HG02759 (cell line): ENCODE measurements at regions not wholly inside any gene's neighbourhood (a gene's known extent, or its start where the extent isn't known, plus 50 kb on each side); places are given as distances from the start of the nearest gene placed in this dataset.

ENCODE experiments used
- ATAC-seq: cut with Tn5 transposase; IDR thresholded peaks from one replicate; pipeline ENCODE4 v1.9.1; 2021; ENCODE audit warnings: mild to moderate bottlenecking, moderate library complexity; ENCODE audit not compliant: unreplicated experiment

DNA sequence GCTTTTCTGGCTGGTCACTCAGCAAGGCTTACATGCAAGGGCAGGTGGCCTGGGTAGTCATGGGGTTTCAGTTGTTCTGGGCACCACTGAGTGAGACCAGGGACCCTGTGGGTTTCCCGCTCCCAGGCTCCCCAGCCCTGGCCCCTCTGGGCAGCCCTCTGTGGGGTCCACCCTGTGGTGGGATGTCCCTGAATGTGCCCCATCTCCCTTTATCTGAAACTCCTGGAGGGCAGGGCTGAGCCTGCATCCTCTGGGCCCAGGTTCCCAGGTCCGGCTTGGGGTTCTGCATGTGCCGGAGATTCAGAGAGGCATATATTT lies 1041.0 kb downstream of the BRD1 start:
- ATAC-seq: no peak

DNA sequence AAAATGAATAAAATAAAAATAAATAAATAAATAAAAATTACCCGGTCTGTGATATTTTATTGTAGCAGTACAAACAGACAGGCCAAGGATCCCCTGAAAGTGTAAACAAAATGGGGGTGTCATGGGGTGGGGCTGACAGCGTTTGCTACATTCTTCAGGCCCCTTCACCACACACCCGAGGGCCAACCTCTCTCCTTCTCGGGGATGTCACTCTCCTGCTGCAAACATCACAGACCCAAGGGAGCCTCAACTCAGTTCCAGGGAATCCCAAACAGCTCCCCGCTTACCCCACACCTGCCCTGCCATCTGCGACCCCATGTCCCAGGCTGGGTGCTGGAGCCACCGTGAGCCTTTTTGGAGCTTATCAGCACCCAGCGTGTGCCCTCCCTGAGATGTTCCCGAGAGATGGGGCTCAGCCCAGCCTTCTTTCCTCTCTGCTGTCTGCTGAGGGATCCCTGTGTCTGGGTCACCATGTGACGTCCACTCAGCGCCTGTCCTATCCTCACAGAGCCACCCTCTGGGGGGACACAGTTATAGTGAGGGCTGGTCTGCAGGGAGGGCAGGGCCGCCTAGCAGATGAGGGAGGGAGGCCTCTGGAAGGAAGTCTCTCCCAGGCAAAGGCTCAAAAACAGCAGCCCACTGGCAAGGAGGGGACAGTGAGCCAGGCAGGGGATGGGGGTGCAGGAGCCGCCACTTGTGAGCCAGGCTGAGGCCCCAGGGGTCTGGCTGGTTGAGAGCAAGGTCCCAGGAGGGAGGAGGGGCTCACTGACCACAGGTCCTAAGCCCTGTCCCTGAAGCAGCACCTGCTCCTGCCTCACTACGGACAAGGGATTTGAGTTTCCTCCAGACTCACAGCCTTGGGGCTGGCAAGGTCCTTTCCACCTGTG lies 1041.6 kb downstream of the BRD1 start:
- ATAC-seq: no peak

DNA sequence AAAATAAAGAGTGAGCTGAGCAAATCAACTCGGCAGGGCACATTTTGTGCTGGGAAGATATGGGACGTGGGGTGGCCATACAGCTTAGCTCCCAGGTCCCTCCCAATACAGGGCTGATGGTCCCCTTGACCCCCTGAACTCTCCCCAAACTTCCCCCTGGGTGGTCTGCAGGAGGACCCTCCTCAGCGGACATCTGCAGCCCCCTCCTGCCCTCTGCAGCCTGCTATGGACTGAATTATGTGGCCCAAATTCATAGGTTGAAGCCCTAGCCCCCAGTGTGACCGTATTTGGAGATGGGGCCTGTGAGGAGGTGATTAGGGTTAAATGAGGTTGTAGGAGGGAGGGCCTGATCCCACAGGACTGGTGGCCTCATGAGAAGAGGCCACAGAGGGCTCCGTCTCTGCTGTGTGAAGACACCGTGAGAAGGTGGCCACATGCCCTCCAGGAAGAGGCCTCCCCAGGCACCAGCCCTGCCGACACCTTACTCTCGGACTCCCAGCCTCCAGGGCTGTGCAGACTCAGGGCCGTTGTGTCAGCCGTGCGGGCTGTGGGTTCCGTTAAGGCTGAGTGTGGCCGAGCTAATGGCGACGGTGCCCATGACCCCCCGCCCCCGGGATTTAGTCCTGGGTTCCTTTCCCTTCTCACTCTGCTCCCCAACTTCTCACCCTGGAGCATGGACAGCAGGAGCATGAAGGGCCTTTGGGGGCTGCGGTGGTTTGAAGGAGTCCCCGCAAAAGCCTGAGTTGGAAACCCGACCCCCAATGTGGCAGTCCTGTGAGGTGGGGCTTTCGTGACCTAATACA lies 1042.8 kb downstream of the BRD1 start:
- no peak for ATAC-seq

DNA sequence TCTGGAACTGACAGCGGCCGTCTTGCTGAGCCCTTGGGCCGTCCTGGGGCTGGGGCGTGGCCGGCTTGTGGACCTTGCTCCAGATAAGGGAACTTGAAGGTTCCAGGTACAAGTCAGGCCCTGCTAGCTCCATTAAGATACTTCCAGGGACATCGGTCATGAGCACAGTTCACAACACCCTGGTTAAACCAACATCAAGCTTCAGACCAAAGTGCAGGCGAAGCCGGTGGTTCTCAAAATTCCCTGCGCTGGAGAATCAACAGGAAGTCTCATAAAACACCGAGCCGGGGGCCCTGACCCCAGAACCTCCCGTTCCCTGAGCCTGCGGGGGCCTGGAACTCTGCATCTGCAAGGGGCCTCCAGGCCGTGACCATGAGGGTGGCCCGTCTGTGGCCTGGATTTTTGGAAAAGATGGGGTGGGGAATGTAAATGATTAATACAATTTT lies 1043.8 kb downstream of the BRD1 start:
- ATAC-seq: no peak

DNA sequence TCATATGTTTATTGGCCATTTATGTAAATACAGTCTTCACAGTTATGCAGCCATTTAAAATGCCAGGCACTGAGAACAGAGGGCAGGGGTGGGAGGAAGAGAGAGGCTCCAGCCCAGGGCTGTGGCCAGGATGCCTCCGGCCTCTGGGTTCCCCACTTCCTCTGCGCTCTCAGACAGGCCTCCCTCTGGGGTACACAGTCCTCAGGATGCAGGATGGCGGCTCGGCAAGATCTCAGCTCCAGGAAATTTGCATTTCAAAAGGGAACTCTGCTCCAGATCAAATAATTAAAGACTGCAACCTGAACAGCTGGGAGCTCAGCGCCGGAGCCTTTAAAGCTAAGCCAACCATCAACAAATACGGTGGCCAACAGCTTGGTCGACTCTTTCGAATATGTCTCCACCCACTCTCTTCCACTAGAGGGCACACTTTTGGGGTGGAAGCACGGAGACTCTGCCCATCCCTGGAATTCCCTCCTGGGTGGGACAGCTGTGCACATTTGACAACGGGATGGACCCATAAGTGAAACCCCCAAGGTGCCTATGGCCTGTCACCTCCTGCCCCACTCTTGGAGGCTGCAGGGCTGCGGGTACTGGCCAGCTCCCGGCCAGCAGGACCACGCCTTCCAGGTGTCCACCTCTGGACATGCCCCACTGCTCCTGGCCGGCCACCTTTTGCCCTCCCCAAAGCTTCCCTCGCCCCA lies 1044.7 kb downstream of the BRD1 start:
- ATAC-seq: no peak

DNA sequence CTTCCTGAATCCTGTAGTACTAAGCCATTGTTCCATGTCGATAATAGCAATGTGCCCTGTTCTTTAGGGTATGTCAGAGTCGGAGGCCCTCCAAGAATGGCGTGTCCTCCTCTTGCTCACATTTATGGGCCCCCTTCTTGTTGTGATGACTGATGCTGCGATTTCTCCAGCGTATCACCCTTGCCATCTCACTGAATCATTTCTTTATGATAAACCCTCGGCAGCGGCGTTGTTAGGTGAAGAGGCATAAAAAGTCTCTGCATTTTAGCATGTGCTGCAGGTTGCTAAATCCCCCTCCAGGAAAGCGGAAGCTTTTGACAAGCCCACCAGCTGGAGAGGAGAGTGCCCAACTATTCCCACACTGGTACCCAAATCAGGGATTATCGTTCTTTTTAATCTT lies 1045.3 kb downstream of the BRD1 start:
- ATAC-seq: no peak

DNA sequence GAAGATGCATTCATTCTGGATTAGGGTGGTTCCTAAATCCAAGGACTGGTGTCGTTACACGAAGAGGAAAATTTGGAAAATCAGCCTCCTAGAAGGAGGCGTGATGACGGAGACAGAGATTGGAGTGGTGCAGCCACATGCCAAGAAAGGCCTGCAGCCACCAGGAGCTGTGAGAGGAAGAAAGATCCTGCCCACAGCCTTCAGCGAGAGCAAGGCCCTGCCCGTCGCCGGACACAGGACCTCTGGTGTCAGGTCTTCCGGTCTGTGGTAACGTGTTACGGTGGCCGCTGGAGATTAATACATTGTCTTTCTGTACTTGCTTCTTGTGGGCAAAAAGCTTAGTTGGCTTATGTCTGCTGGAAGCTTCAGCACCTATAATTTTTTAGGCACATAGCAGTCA lies 1045.8 kb downstream of the BRD1 start:
- no peak for ATAC-seq

DNA sequence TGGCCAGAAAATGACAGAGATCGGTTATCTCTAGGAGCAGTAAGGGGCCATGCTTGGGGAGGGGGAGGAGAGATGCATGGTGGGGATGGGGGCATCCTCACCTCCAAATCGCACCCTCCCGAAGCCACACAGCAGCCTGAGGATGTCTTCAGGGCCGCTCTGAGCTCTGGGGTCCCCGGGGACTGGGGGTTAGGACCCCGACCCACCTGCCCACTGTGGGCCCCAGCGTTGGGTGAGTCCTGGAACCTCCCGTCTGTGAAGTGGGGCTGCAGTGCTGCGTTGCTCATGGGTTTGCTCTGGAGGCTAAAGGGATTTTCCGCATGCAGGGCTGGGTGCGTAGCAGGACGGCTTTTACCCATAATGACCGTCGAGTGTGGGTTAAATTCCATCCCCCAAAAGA lies 1046.3 kb downstream of the BRD1 start:
- no peak for ATAC-seq

DNA sequence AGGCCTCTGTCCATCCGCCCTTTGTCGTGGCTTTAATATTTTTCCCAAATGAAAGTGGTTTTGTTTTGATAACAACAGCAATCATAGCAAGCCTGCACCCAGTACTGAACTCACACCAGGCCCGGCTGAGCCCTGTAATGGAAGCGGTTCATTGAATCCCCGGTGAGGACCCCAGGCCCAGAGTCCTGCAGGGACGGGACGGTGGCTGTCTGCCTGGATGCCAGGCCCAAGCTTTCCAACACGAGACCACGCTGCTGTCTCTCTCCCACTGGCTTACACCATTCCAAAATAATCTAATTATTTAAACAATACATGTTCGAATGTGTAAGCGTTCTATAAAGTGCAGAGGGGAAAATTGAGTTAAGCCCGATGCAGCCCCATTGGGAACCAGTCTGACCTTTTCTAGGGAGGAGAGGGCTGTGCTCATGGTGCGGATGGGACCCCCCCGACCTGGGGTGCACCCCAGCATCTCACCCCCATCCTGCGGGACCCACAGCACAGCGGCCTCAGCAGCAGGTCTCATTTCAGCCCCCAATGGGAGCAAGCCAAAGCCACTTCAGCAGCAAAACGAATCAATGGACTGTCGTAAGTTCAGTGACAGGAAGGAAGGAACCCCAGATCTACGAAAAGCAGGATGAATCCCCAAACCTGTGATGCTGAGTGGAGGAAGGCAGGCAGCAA lies 1046.9 kb downstream of the BRD1 start:
- no peak for ATAC-seq

DNA sequence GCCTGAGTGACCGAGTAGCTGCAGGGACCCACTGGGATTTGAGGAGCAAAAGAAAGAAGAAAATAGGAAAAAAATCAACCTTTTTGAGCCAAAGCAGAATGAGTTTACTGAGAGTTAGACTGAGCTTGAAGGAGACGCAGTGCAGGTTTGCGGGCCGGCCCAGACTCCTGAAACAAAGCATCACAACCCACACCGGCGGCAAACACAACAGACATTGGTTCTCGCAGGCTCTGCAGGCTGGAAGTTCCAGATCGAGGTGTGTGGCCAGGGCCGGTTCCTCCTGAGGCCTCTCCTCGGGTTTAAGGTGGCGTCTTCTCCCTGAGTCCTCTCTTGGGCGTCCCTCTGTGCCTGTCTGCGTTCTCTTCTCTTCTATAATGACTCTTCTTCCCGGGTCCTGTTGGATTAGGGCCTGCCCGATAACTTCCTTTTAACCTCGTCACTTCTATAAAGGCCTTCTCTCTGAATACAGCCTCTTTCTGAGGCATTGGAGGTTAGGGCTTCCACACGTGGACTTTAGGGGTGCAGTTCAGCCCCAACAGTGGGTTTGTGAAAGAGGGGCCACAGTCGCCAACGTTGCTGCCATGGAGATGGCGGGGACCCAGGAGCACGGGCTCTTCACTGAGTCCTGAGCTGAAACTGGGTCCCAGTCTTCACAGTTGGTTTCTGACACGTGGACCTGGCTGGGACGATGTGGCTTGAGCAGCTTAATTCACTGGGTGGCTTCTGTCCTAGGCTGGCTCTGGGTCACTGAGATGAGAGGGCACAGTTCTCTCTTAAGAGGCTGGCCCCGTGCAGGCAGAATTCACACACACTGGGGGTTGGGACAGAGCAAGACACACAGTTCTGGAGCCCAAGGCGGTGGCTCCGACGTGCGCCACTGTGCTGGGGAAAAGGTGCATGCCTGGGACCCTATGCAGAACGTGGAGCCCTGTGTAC lies 1047.7 kb downstream of the BRD1 start:
- ATAC-seq: no peak

DNA sequence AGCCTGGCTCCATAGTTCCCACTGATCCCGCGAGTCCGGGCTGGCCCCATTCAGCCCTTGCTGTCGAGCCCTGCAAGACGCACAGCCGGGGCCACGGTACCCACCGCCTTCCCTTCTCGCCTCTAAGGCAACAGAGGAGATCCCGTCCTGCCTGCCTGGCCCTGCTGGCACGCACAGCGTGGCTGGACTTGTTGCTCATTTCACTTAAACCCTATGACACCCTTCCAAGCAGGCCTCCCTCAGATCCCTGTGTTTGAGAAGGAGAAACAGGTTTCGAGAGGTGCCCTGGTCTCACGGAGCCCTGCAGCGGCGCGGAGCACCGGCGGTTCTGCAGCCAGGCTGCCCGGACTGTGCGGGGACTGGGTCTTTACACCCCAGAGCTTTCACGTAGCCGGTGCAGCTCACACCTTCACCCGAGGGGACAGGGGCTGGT lies 1048.4 kb downstream of the BRD1 start:
- ATAC-seq: no peak

DNA sequence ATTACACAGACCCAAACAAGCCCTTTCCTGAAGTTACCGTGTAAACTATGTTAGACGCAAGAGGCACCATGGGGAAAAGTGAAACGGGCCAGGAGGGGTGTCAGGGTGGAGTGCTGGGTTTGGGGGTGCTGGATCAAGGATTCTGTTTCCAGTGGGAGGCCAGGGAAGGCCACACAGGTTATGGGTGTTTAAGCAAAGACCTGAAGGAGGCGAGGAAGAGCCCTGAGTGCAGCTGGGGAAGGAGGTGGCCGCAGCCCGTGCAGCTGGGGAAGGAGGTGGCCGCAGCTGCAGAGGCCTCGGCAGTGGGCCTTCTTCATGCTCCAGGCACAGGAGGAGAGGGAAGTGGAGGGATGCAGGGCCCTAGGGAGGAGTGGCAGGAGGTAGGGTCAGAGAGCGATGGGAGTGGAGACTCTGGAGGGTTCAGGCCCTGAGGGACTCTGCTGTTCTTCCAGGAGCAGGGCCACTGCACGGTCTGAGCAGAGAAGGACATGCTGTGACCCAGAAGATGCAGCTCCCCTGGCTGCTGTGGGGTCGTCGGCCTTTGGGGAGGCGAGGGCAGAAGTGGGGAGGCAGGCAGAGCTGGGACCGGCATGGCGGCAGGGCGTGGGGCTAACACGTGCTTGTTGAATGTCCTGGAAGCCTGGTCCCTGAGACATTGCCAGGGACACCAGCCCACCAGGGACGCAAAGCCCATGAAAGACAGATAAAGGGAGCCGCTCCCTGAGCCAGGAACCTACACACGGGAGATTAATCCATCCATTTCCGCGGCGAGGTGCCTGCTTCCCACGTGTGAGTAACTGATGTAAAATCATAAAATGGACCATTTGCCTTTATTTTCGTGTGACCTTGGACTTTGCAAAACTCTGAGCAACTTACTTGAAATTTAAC lies 1049.1 kb downstream of the BRD1 start:
- no peak for ATAC-seq

DNA sequence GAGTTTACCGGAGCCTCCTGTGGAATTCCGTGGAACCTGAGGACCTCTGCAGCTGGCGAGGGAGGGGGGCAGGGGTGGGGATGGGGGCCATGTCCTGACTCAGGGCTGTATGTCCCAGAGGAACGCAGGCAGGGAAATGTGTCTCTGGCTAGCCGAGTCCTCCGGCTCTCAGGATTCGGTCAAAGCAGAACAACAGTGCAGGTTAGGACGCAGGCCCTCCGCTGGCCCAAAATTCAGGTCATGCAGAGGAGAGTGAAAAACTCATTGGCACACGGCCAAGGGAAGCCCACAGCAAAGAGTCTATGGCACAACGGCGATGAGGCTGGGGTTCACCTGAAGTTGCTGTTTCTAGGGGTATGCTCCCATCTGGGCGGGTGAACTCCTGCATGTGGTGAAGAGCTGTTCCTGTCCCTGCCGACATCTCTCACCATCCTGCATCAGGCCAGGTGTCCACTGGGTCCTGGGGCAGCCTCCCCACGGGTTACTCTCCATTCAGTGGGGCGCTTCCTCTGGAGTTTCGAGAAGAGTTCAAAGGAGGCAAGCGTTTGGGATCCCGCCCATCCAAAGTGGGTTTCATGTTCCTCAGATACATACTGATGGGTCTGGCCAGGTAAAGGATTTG lies 1055.3 kb downstream of the BRD1 start:
- ATAC-seq: no peak

DNA sequence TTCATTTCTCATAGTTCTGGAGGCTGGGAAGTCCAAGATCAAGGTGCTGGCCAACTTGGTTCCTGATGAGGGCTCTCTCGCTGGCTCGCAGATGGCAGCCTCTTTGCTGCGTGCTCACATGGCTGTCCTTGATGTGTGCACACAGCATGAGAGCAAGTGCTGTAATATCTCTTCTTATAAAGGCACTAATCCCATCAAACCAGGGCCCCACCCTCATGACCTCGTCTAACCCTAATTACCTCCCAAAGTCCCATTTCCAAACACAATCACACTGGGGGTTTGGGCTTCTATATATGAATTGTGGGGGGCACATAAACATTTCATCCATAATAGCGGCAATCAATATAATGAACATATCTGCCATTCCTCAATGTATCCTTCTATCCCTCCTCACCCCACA lies 1062.1 kb downstream of the BRD1 start:
- no peak for ATAC-seq

DNA sequence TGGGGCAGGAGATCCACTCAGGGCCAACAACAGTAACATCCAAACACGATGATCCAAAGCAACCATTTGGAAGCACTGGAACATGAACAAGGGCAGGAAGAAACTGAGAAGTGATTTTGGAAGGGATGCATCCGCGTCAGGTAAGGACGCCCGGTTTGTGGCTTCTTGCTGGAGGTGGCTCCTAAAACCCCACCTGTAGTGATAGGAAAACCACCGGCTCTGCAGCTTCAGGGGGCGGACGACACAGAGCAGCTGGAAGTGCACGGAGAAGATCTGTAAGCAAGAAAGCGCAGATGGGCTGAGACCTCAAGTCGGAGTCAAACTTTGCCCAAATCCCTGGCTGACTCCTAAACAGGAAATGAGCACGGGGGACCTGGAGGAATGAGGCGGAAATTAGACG lies 1066.1 kb downstream of the BRD1 start:
- no peak for ATAC-seq

DNA sequence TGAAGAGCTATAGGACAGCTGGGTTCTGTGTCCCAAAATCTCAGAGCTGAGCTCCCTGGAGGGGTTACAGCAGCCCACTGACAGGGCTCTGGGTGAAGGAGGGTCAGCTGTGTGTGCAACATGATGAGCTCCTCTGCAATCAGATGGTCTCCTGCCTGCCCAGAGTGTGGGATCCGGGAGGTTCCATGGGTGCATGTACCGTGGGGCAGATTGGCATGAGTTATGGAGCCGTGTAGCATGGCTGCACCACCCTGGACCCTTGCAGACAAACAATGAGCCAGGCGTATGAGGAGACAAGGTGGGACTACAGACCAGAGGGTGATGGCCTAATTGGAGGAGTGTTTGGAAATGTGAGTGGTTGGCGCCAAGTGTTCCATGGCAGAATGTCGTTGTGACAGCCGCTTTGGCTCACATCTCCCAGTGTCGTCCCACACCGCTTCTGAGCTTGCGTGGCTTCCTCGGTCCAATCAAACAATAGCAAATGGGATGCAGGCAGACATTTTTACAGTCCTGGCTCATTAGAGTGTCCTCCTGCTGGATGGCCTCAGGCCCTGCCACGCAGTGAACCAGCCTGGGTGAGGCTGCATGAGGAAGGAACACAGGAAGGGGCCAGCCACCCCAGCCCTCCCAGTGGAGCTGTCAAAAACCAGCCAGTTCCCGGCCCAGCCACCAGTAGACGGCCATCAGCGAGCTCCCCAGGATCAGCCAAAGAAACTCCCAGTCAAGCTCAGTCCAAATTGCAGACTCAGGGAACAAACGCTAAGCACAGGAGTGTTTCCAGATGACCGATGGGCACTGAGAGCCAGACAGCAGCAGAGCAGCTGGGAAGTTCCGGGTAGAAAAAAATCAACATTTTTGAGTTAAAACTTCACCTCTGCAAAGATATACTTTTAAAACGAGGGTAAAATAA lies 1066.9 kb downstream of the BRD1 start:
- ATAC-seq: no peak
